Endothelial cell of umbilical vein (primary cell): ENCODE measurements at regions not wholly inside any gene's neighbourhood (a gene's known extent, or its start where the extent isn't known, plus 50 kb on each side); places are given as distances from the start of the nearest gene placed in this dataset.

ENCODE experiments used
- BruUV-seq: library from RNA; stranded (reverse); fragments of 400-500 nt; replicated peaks from 2 replicates; lab custom pipeline; 2021; lab: Mats Ljungman, UMichigan
- CTCF ChIA-PET: fragments of 300-600, 350-600 bp; sonication (Branson Sonifier 250); formaldehyde crosslinking; loops from one replicate; lab custom pipeline; 2021; ENCODE audit warnings: antibody characterized with exemption, inconsistent platforms; lab: Charles Lee
- POLR2A ChIA-PET: fragments of 300-600, 350-600 bp; sonication (Branson Sonifier 250); formaldehyde crosslinking; loops from one replicate; lab custom pipeline; 2021; ENCODE audit warnings: antibody characterized with exemption, inconsistent platforms; lab: Charles Lee
- DNase-seq: peaks from one replicate; pipeline ENCODE4 v3.0.0-alpha.2; 2011; ENCODE audit warnings: low read depth, low spot score
- FAIRE-seq: peaks from 2 replicates; lab custom pipeline; 2011; peaks lifted over from hg19 to GRCh38; lab: Jason Lieb, UNC
- H2AFZ ChIP-seq: 2 replicates; pipeline ENCODE4 v1.6.0; 2012; ENCODE audit warnings: low read depth, low read length, control low read depth, inconsistent platforms
- H3K27ac ChIP-seq: 2 replicates; pipeline ENCODE4 v1.5.1; 2011; ENCODE audit warnings: low read depth, mild to moderate bottlenecking, control low read depth, low read length, moderate library complexity; ENCODE audit not compliant: insufficient read depth
- H3K27me3 ChIP-seq, 2 experiments: 2 replicates each; pipeline versions ENCODE4 v1.6.0 to v1.6.1; 2011; ENCODE audit warnings: low read length in 2 of 2, mixed read lengths in 1 of 2; ENCODE audit not compliant: control insufficient read depth in 2 of 2, insufficient read depth in 2 of 2
- H3K36me3 ChIP-seq, 2 experiments: 2 replicates in 1 of 2; 3 replicates in 1 of 2; pipeline ENCODE4 v1.5.1; 2011; ENCODE audit warnings: low read length in 2 of 2, mild to moderate bottlenecking in 1 of 2, moderate library complexity in 1 of 2; ENCODE audit not compliant: control insufficient read depth in 2 of 2, insufficient read depth in 2 of 2; ENCODE audit errors: extremely low read depth in 1 of 2
- H3K4me1 ChIP-seq: 3 replicates; pipeline ENCODE4 v1.5.1; 2011; ENCODE audit warnings: mild to moderate bottlenecking, low read length; ENCODE audit not compliant: control insufficient read depth, insufficient read depth; ENCODE audit errors: extremely low read depth
- H3K4me2 ChIP-seq: 2 replicates; pipeline ENCODE4 v1.6.1; 2011; ENCODE audit warnings: low read length, control low read depth, mixed read lengths; ENCODE audit not compliant: insufficient read depth
- H3K4me3 ChIP-seq, 3 experiments: fragments of 200-600 bp in 1 of 3; sonication (generic), shearing (Covaris generic) in 1 of 3; replicated peaks in 1 of 3; 2 replicates each; pipeline ENCODE4 v1.5.1; 2011 to 2016; ENCODE audit warnings: control low read depth in 3 of 3, low read length in 3 of 3, mild to moderate bottlenecking in 2 of 3, inconsistent platforms in 1 of 3, low read depth in 1 of 3, moderate library complexity in 1 of 3; ENCODE audit not compliant: insufficient read depth in 1 of 3
- H3K79me2 ChIP-seq: 2 replicates; pipeline ENCODE4 v1.6.0; 2012; ENCODE audit warnings: low read length, inconsistent platforms; ENCODE audit not compliant: control insufficient read depth, insufficient read depth
- H3K9ac ChIP-seq: replicated peaks from 2 replicates; pipeline ENCODE3; 2011; ENCODE audit warnings: low read length, control low read depth; ENCODE audit not compliant: insufficient read depth; ENCODE audit errors: extremely low read depth
- H3K9me1 ChIP-seq: replicated peaks from 3 replicates; pipeline ENCODE4 v1.6.0; 2011; ENCODE audit warnings: mild to moderate bottlenecking, low read length; ENCODE audit not compliant: control insufficient read depth, insufficient read depth; ENCODE audit errors: extremely low read depth
- H3K9me3 ChIP-seq: replicated peaks from 2 replicates; pipeline ENCODE4 v1.5.1; 2012; ENCODE audit warnings: low read length, inconsistent platforms; ENCODE audit not compliant: control insufficient read depth, insufficient read depth
- H4K20me1 ChIP-seq: replicated peaks from 2 replicates; pipeline ENCODE3; 2011; ENCODE audit warnings: mild to moderate bottlenecking, low read length; ENCODE audit not compliant: control insufficient read depth, insufficient read depth; ENCODE audit errors: extremely low read depth
- CTCF ChIP-seq, 2 donors: IDR thresholded peaks; 1 replicate in 1 of 2; 2 replicates in 1 of 2; pipeline ENCODE4 v1.5.1; 2011; ENCODE audit warnings: low read length in 2 of 2, mild to moderate bottlenecking in 2 of 2, moderate library complexity in 2 of 2, control low read depth in 1 of 2, inconsistent platforms in 1 of 2, low read depth in 1 of 2; ENCODE audit not compliant: insufficient read depth in 1 of 2; ENCODE audit errors: extremely low read depth in 1 of 2
- EZH2 ChIP-seq: IDR thresholded peaks from 2 replicates; pipeline ENCODE4 v1.6.1; 2012; ENCODE audit warnings: borderline replicate concordance, low read depth, mild to moderate bottlenecking, moderate library complexity, low read length, inconsistent platforms; ENCODE audit not compliant: severe bottlenecking
- FOS ChIP-seq: IDR thresholded peaks from 2 replicates; pipeline ENCODE4 v1.6.1; 2011; ENCODE audit warnings: mild to moderate bottlenecking, low read length, moderate library complexity, borderline replicate concordance; ENCODE audit not compliant: insufficient read depth
- GATA2 ChIP-seq: IDR thresholded peaks from 2 replicates; pipeline ENCODE4 v1.7.0; 2011; ENCODE audit warnings: low read depth, mild to moderate bottlenecking, moderate library complexity, mixed read lengths, low read length; ENCODE audit not compliant: insufficient read length, insufficient read depth
- JUN ChIP-seq: IDR thresholded peaks from 2 replicates; pipeline ENCODE4 v1.6.1; 2011; ENCODE audit warnings: borderline replicate concordance, low read depth; ENCODE audit not compliant: insufficient read length, insufficient read depth
- MAX ChIP-seq: IDR thresholded peaks from 2 replicates; pipeline ENCODE4 v1.6.1; 2011; ENCODE audit not compliant: insufficient read depth, insufficient read length
- MYC ChIP-seq: IDR thresholded peaks from one replicate; pipeline ENCODE4 v1.6.1; 2011; ENCODE audit warnings: mild to moderate bottlenecking, low read depth, low read length
- POLR2A ChIP-seq: IDR thresholded peaks from 2 replicates; pipeline ENCODE4 v1.6.1; 2012; ENCODE audit warnings: low read depth, mild to moderate bottlenecking, control low read depth, low read length
- POLR2AphosphoS5 ChIP-seq: IDR thresholded peaks from 2 replicates; pipeline ENCODE4 v1.6.1; 2012; ENCODE audit warnings: low read depth, mild to moderate bottlenecking, control low read depth, low read length, moderate library complexity; ENCODE audit not compliant: insufficient read depth
- dilution Hi-C: fragments of 300-500 bp; cut with MboI; formaldehyde crosslinking; loops from one replicate; pipeline ENCODE4 v1.15.0; 2019; ENCODE audit warnings: low sequenced_read_pairs; ENCODE audit not compliant: extremely low pct_ligation_motif_present
- intact Hi-C: fragments of 100-400 bp; cut with micrococcal nuclease; formaldehyde crosslinking; loops from one replicate; pipeline ENCODE4 v1.10.0; 2022

DNA sequence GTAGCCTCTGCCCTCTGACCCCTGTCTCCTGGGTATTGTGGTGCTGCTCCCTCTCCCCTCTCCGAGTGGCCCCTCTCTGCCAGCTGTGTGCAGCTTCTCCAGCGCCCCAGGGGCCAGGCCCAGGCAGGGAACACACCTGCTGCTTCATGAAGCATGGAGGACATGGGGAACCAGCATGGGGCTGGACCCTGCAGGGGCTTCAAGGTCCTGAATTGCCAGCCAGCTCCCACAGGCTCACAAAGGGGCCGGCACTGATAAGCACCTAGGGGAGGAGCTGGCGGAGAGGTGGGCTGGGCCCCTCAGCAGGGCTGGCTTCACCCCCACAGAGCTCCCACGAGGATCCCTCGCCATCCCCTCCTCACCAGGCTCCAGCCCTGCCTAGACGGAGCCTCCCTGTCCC, 77.4 kb upstream of the GPC1 start:
- TF ChIP-seq MYC (no peak), POLR2AphosphoS5 (no peak), JUN (no peak), CTCF (IDR thresholded peaks at IDR 0.05; ENCODE audit: extremely low read depth in 1 of 2, insufficient read depth in 1 of 2, low read depth in 1 of 2, low read length in 2 of 2) (no peak), FOS (no peak), MAX (no peak), GATA2 (no peak), POLR2A (no peak), EZH2 (no peak)
- H3K79me2 ChIP-seq = no peaks in the 10 kb centered on the region
- intact Hi-C loops (no loop called here), dilution Hi-C loops (no loop called here)
- H3K36me3 ChIP-seq = no peaks in the 10 kb centered on the region
- no peak for DNase-seq
- no TSS peak for BruUV-seq
- no peak overlapping the region for H3K9ac ChIP-seq
- H3K9me3 ChIP-seq = no peaks in the 10 kb centered on the region
- H3K4me3 ChIP-seq = no peak overlapping the region
- no peak overlapping the region for H3K27ac ChIP-seq
- ChIA-PET POLR2A (no interaction called here), CTCF (no interaction called here)
- no peak overlapping the region for H3K4me2 ChIP-seq
- H3K9me1 ChIP-seq = no peaks in the 10 kb centered on the region
- H2AFZ ChIP-seq = no peak overlapping the region
- no peak for FAIRE-seq
- no peaks in the 10 kb centered on the region for H3K4me1 ChIP-seq
- no peaks in the 10 kb centered on the region for H3K27me3 ChIP-seq
- no peaks in the 10 kb centered on the region for H4K20me1 ChIP-seq
